Right lung (tissue), 2 donors: ENCODE measurements at regions not wholly inside any gene's neighbourhood (a gene's known extent, or its start where the extent isn't known, plus 50 kb on each side); places are given as distances from the start of the nearest gene placed in this dataset.

Source experiments
- DNase-seq, 2 donors: peaks; one replicate each; pipeline ENCODE4 v3.0.0-alpha.2; 2013

- DNase-seq, result no peak
These were observed 254.4 kb downstream of the OPA1 start for GRCh38 chr3:193847402-193847801.

GRCh38 chr3:193848547-193848946 is 255.5 kb downstream of the OPA1 start:
- DNase-seq, result no peak

GRCh38 chr3:193850084-193850619 is 257.1 kb downstream of the OPA1 start:
- no peak for DNase-seq

GRCh38 chr3:193851428-193851847 is 258.4 kb downstream of the OPA1 start:
- DNase-seq, result no peak

GRCh38 chr3:193851941-193852674 is 259.1 kb downstream of the OPA1 start:
- DNase-seq, result no peak

GRCh38 chr3:193852901-193853300 is 259.9 kb downstream of the OPA1 start:
- no peak for DNase-seq

GRCh38 chr3:193853511-193854219 is 260.7 kb downstream of the OPA1 start:
- DNase-seq, result no peak

- peak; percentile 51 to 52 for DNase-seq
These were observed 265.0 kb downstream of the OPA1 start for GRCh38 chr3:193857996-193858395.

- no peak for DNase-seq
These were observed 266.2 kb downstream of the OPA1 start for GRCh38 chr3:193859195-193859594.

GRCh38 chr3:193861012-193861411 is 268.0 kb downstream of the OPA1 start:
- no peak for DNase-seq

GRCh38 chr3:193862843-193863242 is 269.8 kb downstream of the OPA1 start:
- no peak for DNase-seq

GRCh38 chr3:193863657-193864357 is 270.8 kb downstream of the OPA1 start:
- DNase-seq, result no peak

GRCh38 chr3:193865339-193865738 is 270.6 kb upstream of the HES1 start:
- no peak for DNase-seq

- DNase-seq, result no peak
These were observed 270.0 kb upstream of the HES1 start for GRCh38 chr3:193865896-193866480.

- no peak for DNase-seq
These were observed 267.4 kb upstream of the HES1 start for GRCh38 chr3:193868590-193868989.

- DNase-seq, result no peak
These were observed 266.4 kb upstream of the HES1 start for GRCh38 chr3:193869221-193870201.

GRCh38 chr3:193870376-193871219 is 265.4 kb upstream of the HES1 start:
- no peak for DNase-seq

- DNase-seq, result no peak
These were observed 264.8 kb upstream of the HES1 start for GRCh38 chr3:193871220-193871485.

- no peak for DNase-seq
These were observed 263.6 kb upstream of the HES1 start for GRCh38 chr3:193872265-193872753.
